Rectal smooth muscle tissue (tissue), 1 donor: ENCODE measurements at regions not wholly inside any gene's neighbourhood (a gene's known extent, or its start where the extent isn't known, plus 50 kb on each side); places are given as distances from the start of the nearest gene placed in this dataset.
"Not testable (repeated sequence)": the region's sequence is repeated elsewhere in the genome, so short reads cannot be mapped to it uniquely, and the experiment has no call there.

Source experiments
- H3K27ac ChIP-seq: one replicate; pipeline ENCODE4 v1.7.0; 2013; ENCODE audit warnings: low read depth, low read length, inconsistent platforms
- H3K27me3 ChIP-seq: one replicate; pipeline ENCODE4 v1.7.0; 2013; ENCODE audit warnings: low read length; ENCODE audit not compliant: control insufficient read depth, insufficient read depth
- H3K36me3 ChIP-seq: one replicate; pipeline ENCODE4 v1.7.0; 2013; ENCODE audit warnings: low read length; ENCODE audit not compliant: control insufficient read depth, insufficient read depth
- H3K4me1 ChIP-seq: one replicate; pipeline ENCODE4 v1.7.0; 2013; ENCODE audit warnings: low read length; ENCODE audit not compliant: control insufficient read depth, insufficient read depth
- H3K4me3 ChIP-seq: one replicate; pipeline ENCODE4 v1.7.0; 2013; ENCODE audit warnings: low read length
- H3K9ac ChIP-seq: one replicate; pipeline ENCODE4 v1.7.0; 2013; ENCODE audit warnings: low read length

DNA sequence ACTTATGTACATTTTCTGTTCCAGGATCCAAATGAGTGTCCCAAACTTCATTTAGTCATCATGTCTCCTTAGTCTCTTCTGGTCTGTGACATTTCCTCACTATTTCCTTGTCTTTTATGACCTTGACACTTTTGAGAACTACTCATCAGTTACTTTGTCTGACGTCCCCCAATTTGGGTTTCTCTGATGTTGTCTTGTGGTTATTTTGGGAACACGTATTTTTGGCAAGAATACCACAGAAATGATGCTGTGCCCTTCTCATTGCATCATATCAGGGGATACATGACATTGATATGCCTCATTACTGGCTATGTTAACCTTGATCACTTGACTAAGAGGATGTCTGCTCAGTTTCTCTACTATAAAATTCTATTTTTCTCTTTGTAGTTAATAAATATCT is 308.8 kb downstream of the ZNF674 start:
- no peak overlapping the region for H3K27ac ChIP-seq
- no peak overlapping the region for H3K9ac ChIP-seq
- no peaks in the 10 kb centered on the region for H3K27me3 ChIP-seq
- no peaks in the 10 kb centered on the region for H3K4me1 ChIP-seq
- H3K36me3 ChIP-seq = no peaks in the 10 kb centered on the region
- H3K4me3 ChIP-seq = no peak overlapping the region

DNA sequence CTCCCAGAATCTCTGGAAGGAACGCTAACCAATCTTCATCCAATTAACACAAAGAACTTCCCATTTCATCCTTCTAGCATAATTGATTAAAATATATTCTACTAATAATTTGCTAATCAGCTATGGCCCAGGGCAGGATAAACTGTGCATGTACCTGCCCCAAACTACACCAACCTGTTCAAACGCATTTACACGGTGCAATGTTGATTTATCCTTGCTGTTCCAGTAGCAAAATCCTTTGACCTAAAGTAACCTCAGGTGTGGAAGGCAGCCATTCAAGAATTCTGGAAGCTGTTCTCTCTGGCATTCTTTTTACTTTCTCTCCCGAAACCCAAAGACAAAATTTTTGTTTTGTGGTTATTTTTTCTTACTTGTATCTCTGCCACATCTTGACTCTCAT is 309.4 kb downstream of the ZNF674 start:
- no peak overlapping the region for H3K27ac ChIP-seq
- H3K4me1 ChIP-seq = no peaks in the 10 kb centered on the region
- H3K27me3 ChIP-seq = no peaks in the 10 kb centered on the region
- no peaks in the 10 kb centered on the region for H3K36me3 ChIP-seq
- H3K9ac ChIP-seq = no peak overlapping the region
- H3K4me3 ChIP-seq = no peak overlapping the region

DNA sequence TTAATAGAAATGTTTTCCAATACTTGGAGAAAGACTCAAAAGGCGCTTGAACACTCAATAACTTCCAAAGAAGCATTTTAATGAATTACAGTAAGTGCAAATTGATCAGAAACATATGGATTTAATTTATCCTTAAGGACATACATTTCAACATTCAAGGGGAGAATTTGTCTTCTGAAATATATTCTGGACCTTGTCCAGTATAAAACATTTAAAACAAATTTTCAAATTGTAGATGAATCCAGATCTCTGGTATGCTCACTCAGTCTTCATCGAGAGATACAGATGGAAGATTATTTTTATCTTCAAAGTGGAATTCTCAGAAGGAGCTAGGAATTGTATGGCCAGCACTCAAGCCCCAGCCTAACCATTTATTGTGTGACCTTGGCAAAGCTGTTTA is 310.4 kb downstream of the ZNF674 start:
- H3K27me3 ChIP-seq = no peaks in the 10 kb centered on the region
- H3K4me3 ChIP-seq = no peak overlapping the region
- H3K27ac ChIP-seq = no peak overlapping the region
- no peaks in the 10 kb centered on the region for H3K4me1 ChIP-seq
- no peak overlapping the region for H3K9ac ChIP-seq
- H3K36me3 ChIP-seq = no peaks in the 10 kb centered on the region

DNA sequence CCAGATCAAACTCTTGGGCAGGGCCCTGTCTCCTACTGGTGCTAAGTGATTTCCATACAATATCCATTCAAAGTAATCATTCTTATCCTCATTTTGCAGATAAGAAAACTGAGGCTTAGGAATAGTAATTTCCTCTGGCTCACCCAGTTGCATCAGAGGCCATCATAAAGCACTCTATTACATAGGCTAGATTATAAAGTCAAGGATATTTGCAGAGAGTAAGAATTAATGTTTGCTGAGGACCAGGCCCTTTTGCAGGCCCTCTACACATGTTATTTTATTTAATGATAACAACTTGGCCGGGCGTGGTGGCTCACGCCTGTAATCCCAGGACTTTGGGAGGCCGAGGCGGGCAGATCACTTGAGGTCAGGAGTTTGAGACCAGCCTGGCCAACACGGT is 316.8 kb downstream of the ZNF674 start:
- Histone ChIP-seq H3K36me3 (no peaks in the 10 kb centered on the region), H3K4me1 (no peaks in the 10 kb centered on the region), H3K4me3 (no peak overlapping the region), H3K9ac (no peak overlapping the region), H3K27ac (no peak overlapping the region), H3K27me3 (no peaks in the 10 kb centered on the region)

DNA sequence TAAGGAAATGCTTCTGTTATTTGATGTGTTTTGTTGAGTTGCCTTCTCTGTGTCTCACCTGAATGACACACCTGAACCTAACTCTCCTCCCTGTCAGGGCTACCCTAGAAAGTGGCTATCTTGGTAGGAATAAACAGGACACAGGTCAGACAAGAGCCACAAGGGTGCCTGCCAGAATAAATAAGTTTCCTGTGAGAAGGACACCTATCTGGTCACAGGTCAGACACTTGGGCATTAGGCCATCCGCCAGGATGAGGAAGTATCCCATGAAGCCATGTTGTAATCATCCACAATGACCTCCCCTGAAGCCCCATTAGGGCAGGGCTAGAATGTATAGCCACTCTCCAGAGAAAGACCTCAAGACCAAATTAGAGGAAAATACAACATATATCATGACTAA is 318.8 kb downstream of the ZNF674 start:
- H3K27me3 ChIP-seq = no peaks in the 10 kb centered on the region
- no peaks in the 10 kb centered on the region for H3K4me1 ChIP-seq
- H3K36me3 ChIP-seq = no peaks in the 10 kb centered on the region
- H3K9ac ChIP-seq = no peak overlapping the region
- H3K4me3 ChIP-seq = no peak overlapping the region
- H3K27ac ChIP-seq = no peak overlapping the region

DNA sequence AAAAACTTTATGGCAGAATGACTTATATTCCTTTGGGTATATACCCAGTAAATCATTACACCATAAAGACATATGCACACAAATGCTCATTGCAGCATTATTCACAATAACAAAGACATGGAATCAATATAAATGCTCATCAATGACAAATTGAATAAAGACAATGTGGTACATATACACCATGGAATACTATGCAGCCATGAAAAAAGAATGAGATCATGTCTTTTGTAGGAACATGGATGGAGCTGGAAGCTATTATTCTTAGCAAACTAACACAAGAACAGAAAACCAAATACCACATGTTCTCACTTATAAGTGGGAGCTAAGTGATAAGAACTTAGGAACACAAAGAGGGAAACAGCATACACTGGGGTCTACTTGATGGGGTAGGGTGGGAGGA is 321.7 kb downstream of the ZNF674 start:
- H3K27me3 ChIP-seq, H3K4me1 ChIP-seq, H3K9ac ChIP-seq, H3K27ac ChIP-seq, H3K4me3 ChIP-seq, H3K36me3 ChIP-seq: not testable (repeated sequence)

DNA sequence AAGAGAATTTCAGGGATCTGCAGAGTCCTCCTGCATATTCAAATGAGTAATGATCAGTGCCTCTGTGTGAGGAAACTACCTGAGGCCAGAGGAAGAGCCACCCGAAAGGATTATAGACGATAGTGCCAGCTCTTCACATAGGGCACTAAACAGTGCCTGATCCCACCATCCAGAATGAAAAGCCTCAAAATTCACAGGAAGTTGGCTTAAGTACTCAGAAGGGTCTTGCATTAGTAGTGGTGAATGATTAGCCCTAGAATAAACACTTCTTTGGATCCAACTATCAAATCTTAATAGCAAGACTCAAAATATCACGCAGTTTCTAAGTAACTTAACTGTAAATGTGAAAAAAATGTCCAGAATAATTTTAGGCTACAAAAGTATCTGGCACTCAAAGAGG is 324.4 kb downstream of the ZNF674 start:
- Histone ChIP-seq H3K4me3 (no peak overlapping the region), H3K27ac (no peak overlapping the region), H3K27me3 (no peaks in the 10 kb centered on the region), H3K4me1 (no peaks in the 10 kb centered on the region), H3K9ac (no peak overlapping the region), H3K36me3 (no peaks in the 10 kb centered on the region)

DNA sequence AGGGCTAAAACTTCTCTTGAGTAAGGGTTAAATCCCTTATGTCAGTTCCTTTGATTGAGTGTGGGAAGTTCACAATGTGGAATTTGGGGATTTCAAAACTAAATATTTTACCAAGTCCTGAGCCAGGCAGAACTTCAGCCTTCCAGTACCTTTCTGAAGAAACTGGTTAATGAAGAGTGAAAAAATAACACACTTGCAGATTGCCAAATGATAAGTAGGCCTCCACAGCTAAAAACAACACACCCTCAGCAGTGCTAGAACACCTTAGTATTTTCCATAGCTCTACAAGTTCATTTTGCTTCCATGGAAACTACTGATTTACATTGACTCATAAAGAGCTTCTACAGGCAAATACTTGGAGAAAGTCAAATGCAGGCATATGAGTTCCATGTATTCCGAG is 326.8 kb downstream of the ZNF674 start:
- Histone ChIP-seq H3K4me3 (no peak overlapping the region), H3K27me3 (no peaks in the 10 kb centered on the region), H3K36me3 (no peaks in the 10 kb centered on the region), H3K27ac (no peak overlapping the region), H3K4me1 (no peaks in the 10 kb centered on the region), H3K9ac (no peak overlapping the region)

DNA sequence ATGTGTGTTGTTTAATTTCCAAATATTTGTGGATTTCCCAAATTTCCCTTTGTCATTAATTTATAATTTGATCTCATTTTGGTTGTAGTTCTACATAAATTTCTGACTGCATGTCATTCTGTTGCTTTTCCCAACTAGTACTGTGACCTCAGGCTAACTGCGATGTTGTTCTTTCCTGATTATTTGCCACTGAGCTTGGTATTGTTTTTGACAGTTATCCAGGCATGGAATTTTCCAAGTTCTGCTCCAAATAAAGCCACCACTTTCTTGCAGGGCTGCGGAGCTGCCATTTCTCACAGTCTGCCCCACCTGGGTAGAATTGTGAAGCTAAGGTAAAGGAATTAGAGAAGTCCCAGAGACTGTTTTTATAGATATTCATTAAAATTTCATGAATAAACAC is 328.8 kb downstream of the ZNF674 start:
- no peaks in the 10 kb centered on the region for H3K4me1 ChIP-seq
- H3K36me3 ChIP-seq = no peaks in the 10 kb centered on the region
- no peak overlapping the region for H3K27ac ChIP-seq
- no peaks in the 10 kb centered on the region for H3K27me3 ChIP-seq
- no peak overlapping the region for H3K9ac ChIP-seq
- H3K4me3 ChIP-seq = no peak overlapping the region

DNA sequence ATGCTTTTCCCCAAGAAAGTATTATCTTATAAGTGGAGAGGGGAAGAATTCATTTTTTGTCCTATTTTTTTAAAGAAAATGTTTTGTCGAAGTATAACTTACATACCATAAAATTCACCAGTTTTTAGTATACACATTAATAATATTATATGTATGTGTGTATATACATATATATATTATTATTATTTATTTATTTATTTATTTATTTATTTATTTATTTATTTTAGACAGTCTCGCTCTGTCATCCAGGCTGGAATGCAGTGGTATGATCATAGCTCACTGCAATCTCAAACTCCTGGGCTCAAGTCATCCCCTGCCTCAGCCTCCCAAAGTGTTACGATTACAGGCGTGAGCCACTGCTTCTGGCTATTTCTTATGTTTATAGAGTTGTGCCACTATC is 334.1 kb downstream of the ZNF674 start:
- Histone ChIP-seq H3K36me3 (no peaks in the 10 kb centered on the region), H3K27me3 (no peaks in the 10 kb centered on the region), H3K9ac (no peak overlapping the region), H3K4me1 (no peaks in the 10 kb centered on the region), H3K27ac (no peak overlapping the region), H3K4me3 (no peak overlapping the region)

DNA sequence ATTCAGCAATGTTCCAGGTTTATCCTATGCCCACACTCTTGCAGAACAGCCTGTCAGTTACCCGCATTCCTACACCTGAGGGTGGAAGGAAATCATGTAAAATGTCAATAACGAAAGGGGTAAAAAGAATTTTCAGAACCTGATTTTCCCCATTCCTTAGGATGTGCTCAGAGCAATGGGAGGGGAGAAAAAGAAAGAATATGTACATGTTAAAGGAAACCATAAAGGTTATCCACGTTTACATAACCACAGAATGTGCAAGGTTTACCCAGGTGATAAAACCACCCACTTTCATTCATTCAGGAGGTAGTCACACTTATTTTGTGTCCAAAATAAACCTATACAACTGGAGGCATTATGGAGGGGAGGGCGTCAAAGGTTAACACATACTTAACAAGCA is 335.5 kb downstream of the ZNF674 start:
- Histone ChIP-seq H3K4me3 (no peak overlapping the region), H3K36me3 (no peaks in the 10 kb centered on the region), H3K27ac (no peak overlapping the region), H3K9ac (no peak overlapping the region), H3K4me1 (no peaks in the 10 kb centered on the region), H3K27me3 (no peaks in the 10 kb centered on the region)

DNA sequence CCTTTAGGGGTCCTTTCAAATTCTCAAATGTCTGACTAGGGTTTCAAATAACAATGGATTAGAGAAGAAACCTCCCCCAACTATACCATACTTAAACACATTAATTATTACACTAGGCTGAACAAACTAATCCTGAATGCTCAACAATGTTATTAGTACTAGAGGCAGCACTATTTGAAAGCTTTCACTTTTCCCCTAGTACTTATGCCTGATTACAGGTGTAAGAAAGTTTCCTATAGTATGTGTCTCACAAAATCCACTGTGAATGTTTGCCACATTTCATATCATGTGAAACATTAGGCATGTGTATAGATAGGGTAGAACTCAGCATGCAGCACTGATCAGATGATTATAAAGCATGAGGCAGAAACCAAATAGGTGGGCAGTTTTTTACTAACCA is 336.2 kb downstream of the ZNF674 start:
- no peak overlapping the region for H3K9ac ChIP-seq
- H3K27ac ChIP-seq = no peak overlapping the region
- no peaks in the 10 kb centered on the region for H3K4me1 ChIP-seq
- H3K4me3 ChIP-seq = no peak overlapping the region
- no peaks in the 10 kb centered on the region for H3K27me3 ChIP-seq
- H3K36me3 ChIP-seq = no peaks in the 10 kb centered on the region

DNA sequence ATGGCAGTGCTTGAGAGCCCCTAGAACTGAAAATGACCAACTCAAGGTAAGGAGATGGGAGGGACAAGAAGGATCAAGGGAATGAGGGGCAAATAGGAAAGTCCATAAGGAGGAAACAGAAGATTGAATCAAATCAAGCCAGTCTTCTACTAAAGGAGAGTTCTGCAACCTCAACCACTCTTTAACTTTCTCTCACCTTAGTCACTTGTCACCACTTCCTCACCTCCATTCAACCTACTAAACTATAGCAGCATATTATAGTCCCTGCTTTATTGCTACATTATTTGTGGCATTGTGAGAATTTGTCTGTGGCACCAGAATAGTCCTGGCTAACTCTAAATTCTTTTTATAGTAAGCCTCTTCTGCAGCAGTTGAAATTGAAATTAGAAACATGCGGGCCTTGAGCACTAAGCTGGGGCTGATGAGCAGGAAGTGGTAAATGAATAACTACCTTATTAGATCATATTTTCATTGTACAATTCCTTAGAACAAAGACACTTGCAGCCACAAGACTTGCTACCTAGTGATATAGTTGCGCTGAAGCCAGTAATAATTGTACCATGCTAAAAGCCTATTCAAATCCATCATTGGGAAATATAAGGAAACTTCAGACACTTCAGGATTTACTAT is 336.9 kb downstream of the ZNF674 start:
- Histone ChIP-seq H3K27ac (no peak overlapping the region), H3K4me1 (no peaks in the 10 kb centered on the region), H3K27me3 (no peaks in the 10 kb centered on the region), H3K4me3 (no peak overlapping the region), H3K36me3 (no peaks in the 10 kb centered on the region), H3K9ac (no peak overlapping the region)
